ENCODE measurements at regions not wholly inside any gene's neighbourhood (a gene's known extent, or its start where the extent isn't known, plus 50 kb on each side); places are given as distances from the start of the nearest gene placed in this dataset.

- TF ChIP-seq POLR2AphosphoS5 (IDR thresholded peaks at IDR 0.05; ENCODE audit: insufficient read depth, low read depth, low read length), result no peak
- no peak for TF ChIP-seq POLR2A (IDR thresholded peaks at IDR 0.05; ENCODE audit: low read depth, low read length)
- TF ChIP-seq, protein P1, sequence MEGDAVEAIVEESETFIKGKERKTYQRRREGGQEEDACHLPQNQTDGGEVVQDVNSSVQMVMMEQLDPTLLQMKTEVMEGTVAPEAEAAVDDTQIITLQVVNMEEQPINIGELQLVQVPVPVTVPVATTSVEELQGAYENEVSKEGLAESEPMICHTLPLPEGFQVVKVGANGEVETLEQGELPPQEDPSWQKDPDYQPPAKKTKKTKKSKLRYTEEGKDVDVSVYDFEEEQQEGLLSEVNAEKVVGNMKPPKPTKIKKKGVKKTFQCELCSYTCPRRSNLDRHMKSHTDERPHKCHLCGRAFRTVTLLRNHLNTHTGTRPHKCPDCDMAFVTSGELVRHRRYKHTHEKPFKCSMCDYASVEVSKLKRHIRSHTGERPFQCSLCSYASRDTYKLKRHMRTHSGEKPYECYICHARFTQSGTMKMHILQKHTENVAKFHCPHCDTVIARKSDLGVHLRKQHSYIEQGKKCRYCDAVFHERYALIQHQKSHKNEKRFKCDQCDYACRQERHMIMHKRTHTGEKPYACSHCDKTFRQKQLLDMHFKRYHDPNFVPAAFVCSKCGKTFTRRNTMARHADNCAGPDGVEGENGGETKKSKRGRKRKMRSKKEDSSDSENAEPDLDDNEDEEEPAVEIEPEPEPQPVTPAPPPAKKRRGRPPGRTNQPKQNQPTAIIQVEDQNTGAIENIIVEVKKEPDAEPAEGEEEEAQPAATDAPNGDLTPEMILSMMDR (IDR thresholded peaks at IDR 0.05; ENCODE audit: extremely low read depth in 1 of 2, insufficient read depth in 1 of 2, low read depth in 1 of 2, low read length in 2 of 2), result no peak
- no peak for TF ChIP-seq EZH2 (IDR thresholded peaks at IDR 0.05; ENCODE audit: borderline replicate concordance, low read depth, low read length, severe bottlenecking)
- TF ChIP-seq, protein P2, sequence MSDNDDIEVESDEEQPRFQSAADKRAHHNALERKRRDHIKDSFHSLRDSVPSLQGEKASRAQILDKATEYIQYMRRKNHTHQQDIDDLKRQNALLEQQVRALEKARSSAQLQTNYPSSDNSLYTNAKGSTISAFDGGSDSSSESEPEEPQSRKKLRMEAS (IDR thresholded peaks at IDR 0.05; ENCODE audit: insufficient read depth, insufficient read length), result no peak
- no peak for TF ChIP-seq GATA2 (IDR thresholded peaks at IDR 0.05; ENCODE audit: insufficient read depth, insufficient read length, low read depth, low read length)
These were observed 1026.8 kb downstream of the STPG2 start for GRCh38 chr4:97116511-97116910.
